ENCODE measurements at regions not wholly inside any gene's neighbourhood (a gene's known extent, or its start where the extent isn't known, plus 50 kb on each side); places are given as distances from the start of the nearest gene placed in this dataset.

DNA sequence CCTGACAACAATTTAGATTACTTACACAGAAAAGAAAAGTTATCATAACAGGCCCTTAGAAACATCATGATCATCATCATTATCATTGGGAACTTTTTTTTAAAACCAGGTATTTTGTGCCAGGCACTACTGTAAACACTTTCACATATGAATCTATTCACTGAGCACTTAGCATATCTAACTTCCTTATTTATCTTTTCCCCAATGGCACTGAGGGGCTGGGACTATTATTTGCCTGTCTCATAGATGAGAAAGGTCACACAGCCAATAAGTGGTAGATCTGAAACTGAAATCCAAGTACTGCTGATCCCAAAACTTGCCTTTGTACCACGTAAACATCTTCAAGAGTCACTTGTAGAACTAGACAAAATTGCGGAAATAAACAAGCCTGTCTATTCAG lies 184.2 kb upstream of the RBPJ start:
- TF ChIP-seq, protein P1, sequence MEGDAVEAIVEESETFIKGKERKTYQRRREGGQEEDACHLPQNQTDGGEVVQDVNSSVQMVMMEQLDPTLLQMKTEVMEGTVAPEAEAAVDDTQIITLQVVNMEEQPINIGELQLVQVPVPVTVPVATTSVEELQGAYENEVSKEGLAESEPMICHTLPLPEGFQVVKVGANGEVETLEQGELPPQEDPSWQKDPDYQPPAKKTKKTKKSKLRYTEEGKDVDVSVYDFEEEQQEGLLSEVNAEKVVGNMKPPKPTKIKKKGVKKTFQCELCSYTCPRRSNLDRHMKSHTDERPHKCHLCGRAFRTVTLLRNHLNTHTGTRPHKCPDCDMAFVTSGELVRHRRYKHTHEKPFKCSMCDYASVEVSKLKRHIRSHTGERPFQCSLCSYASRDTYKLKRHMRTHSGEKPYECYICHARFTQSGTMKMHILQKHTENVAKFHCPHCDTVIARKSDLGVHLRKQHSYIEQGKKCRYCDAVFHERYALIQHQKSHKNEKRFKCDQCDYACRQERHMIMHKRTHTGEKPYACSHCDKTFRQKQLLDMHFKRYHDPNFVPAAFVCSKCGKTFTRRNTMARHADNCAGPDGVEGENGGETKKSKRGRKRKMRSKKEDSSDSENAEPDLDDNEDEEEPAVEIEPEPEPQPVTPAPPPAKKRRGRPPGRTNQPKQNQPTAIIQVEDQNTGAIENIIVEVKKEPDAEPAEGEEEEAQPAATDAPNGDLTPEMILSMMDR (IDR thresholded peaks at IDR 0.05) = no peak
- TF ChIP-seq POLR2A (IDR thresholded peaks at IDR 0.05) = no peak

Data from heart left ventricle (tissue), 13 donors.